ENCODE measurements at regions not wholly inside any gene's neighbourhood (a gene's known extent, or its start where the extent isn't known, plus 50 kb on each side); places are given as distances from the start of the nearest gene placed in this dataset.

- FAIRE-seq (no peak), DNase-seq (ENCODE audit: low read depth, low spot score) (no peak)
- H2AFZ ChIP-seq (ENCODE audit: control insufficient read depth, low read length), result no peak overlapping the region
- H3K9ac ChIP-seq (ENCODE audit: control insufficient read depth, extremely low read depth, insufficient read depth, low read length), result no peak overlapping the region
- H3K4me2 ChIP-seq (ENCODE audit: control insufficient read depth, extremely low read depth, insufficient read depth, low read depth, low read length), result no peak overlapping the region
- no peaks in the 10 kb centered on the region for H3K36me3 ChIP-seq (ENCODE audit: control insufficient read depth in 2 of 2, extremely low read depth in 1 of 2, insufficient read depth in 2 of 2, low read length in 2 of 2)
- no peaks in the 10 kb centered on the region for H3K9me1 ChIP-seq (ENCODE audit: control insufficient read depth, extremely low read depth, insufficient read depth, low read length)
- dilution Hi-C loops (cut with MboI; ENCODE audit: extremely low pct_ligation_motif_present, low sequenced_read_pairs), result no loop called here
- no peak overlapping the region for H3K27ac ChIP-seq (ENCODE audit: control insufficient read depth, insufficient read depth, low read length)
- H4K20me1 ChIP-seq (ENCODE audit: control insufficient read depth, extremely low read depth, insufficient read depth, low read length), result no peaks in the 10 kb centered on the region
- TF ChIP-seq EZH2 (IDR thresholded peaks at IDR 0.05; ENCODE audit: low read length) (no peak), CTCF (optimal IDR thresholded peaks at IDR 0.05 in 1 of 3, IDR thresholded peaks at IDR 0.05 in 1 of 3, conservative IDR thresholded peaks at IDR 0.05 in 1 of 3; ENCODE audit: extremely low read depth in 1 of 3, insufficient read depth in 2 of 3, low read length in 3 of 3) (no peak)
- H3K9me3 ChIP-seq (ENCODE audit: control insufficient read depth, low read depth, low read length), result no peaks in the 10 kb centered on the region
- no peak overlapping the region for H3K4me3 ChIP-seq (ENCODE audit: control insufficient read depth in 2 of 3, extremely low read depth in 1 of 3, insufficient read depth in 2 of 3, low read depth in 1 of 3, low read length in 3 of 3)
- H3K4me1 ChIP-seq (ENCODE audit: control insufficient read depth, extremely low read depth, insufficient read depth, low read length), result no peaks in the 10 kb centered on the region
- no peaks in the 10 kb centered on the region for H3K27me3 ChIP-seq (ENCODE audit: control insufficient read depth, extremely low read depth, insufficient read depth, low read length)
- no peaks in the 10 kb centered on the region for H3K79me2 ChIP-seq (ENCODE audit: control insufficient read depth, insufficient read depth, low read length)
These were observed 67.4 kb upstream of the PPP1R3A start for GRCh38 chr7:113986216-113986615.

GRCh38 chr7:113976508-113976907 lies 57.7 kb upstream of the PPP1R3A start:
- Histone ChIP-seq H3K4me1 (ENCODE audit: control insufficient read depth, extremely low read depth, insufficient read depth, low read length) (no peaks in the 10 kb centered on the region), H4K20me1 (ENCODE audit: control insufficient read depth, extremely low read depth, insufficient read depth, low read length) (no peaks in the 10 kb centered on the region), H3K4me2 (ENCODE audit: control insufficient read depth, extremely low read depth, insufficient read depth, low read depth, low read length) (no peak overlapping the region), H3K9ac (ENCODE audit: control insufficient read depth, extremely low read depth, insufficient read depth, low read length) (no peak overlapping the region), H2AFZ (ENCODE audit: control insufficient read depth, low read length) (no peak overlapping the region), H3K27me3 (ENCODE audit: control insufficient read depth, extremely low read depth, insufficient read depth, low read length) (no peaks in the 10 kb centered on the region), H3K9me1 (ENCODE audit: control insufficient read depth, extremely low read depth, insufficient read depth, low read length) (no peaks in the 10 kb centered on the region), H3K79me2 (ENCODE audit: control insufficient read depth, insufficient read depth, low read length) (no peaks in the 10 kb centered on the region), H3K36me3 (ENCODE audit: control insufficient read depth in 2 of 2, extremely low read depth in 1 of 2, insufficient read depth in 2 of 2, low read length in 2 of 2) (no peaks in the 10 kb centered on the region), H3K27ac (ENCODE audit: control insufficient read depth, insufficient read depth, low read length) (no peak overlapping the region), H3K9me3 (ENCODE audit: control insufficient read depth, low read depth, low read length) (no peaks in the 10 kb centered on the region), H3K4me3 (ENCODE audit: control insufficient read depth in 2 of 3, extremely low read depth in 1 of 3, insufficient read depth in 2 of 3, low read depth in 1 of 3, low read length in 3 of 3) (no peak overlapping the region)
- TF ChIP-seq CTCF (optimal IDR thresholded peaks at IDR 0.05 in 1 of 3, IDR thresholded peaks at IDR 0.05 in 1 of 3, conservative IDR thresholded peaks at IDR 0.05 in 1 of 3; ENCODE audit: extremely low read depth in 1 of 3, insufficient read depth in 2 of 3, low read length in 3 of 3) (no peak), EZH2 (IDR thresholded peaks at IDR 0.05; ENCODE audit: low read length) (no peak)
- no peak for FAIRE-seq
- dilution Hi-C loops (cut with MboI; ENCODE audit: extremely low pct_ligation_motif_present, low sequenced_read_pairs), result no loop called here
- no peak for DNase-seq (ENCODE audit: low read depth, low spot score)

Data from keratinocyte (primary cell).